Endothelial cell of umbilical vein (primary cell): ENCODE measurements at regions not wholly inside any gene's neighbourhood (a gene's known extent, or its start where the extent isn't known, plus 50 kb on each side); places are given as distances from the start of the nearest gene placed in this dataset.

ENCODE experiments used
- BruUV-seq: library from RNA; stranded (reverse); fragments of 400-500 nt; replicated peaks from 2 replicates; lab custom pipeline; 2021; lab: Mats Ljungman, UMichigan
- CTCF ChIA-PET: fragments of 300-600, 350-600 bp; sonication (Branson Sonifier 250); formaldehyde crosslinking; loops from one replicate; lab custom pipeline; 2021; ENCODE audit warnings: antibody characterized with exemption, inconsistent platforms; lab: Charles Lee
- POLR2A ChIA-PET: fragments of 300-600, 350-600 bp; sonication (Branson Sonifier 250); formaldehyde crosslinking; loops from one replicate; lab custom pipeline; 2021; ENCODE audit warnings: antibody characterized with exemption, inconsistent platforms; lab: Charles Lee
- DNase-seq: peaks from one replicate; pipeline ENCODE4 v3.0.0-alpha.2; 2011; ENCODE audit warnings: low read depth, low spot score
- FAIRE-seq: peaks from 2 replicates; lab custom pipeline; 2011; peaks lifted over from hg19 to GRCh38; lab: Jason Lieb, UNC
- H2AFZ ChIP-seq: 2 replicates; pipeline ENCODE4 v1.6.0; 2012; ENCODE audit warnings: low read depth, low read length, control low read depth, inconsistent platforms
- H3K27ac ChIP-seq: 2 replicates; pipeline ENCODE4 v1.5.1; 2011; ENCODE audit warnings: low read depth, mild to moderate bottlenecking, control low read depth, low read length, moderate library complexity; ENCODE audit not compliant: insufficient read depth
- H3K27me3 ChIP-seq, 2 experiments: 2 replicates each; pipeline versions ENCODE4 v1.6.0 to v1.6.1; 2011; ENCODE audit warnings: low read length in 2 of 2, mixed read lengths in 1 of 2; ENCODE audit not compliant: control insufficient read depth in 2 of 2, insufficient read depth in 2 of 2
- H3K36me3 ChIP-seq, 2 experiments: 2 replicates in 1 of 2; 3 replicates in 1 of 2; pipeline ENCODE4 v1.5.1; 2011; ENCODE audit warnings: low read length in 2 of 2, mild to moderate bottlenecking in 1 of 2, moderate library complexity in 1 of 2; ENCODE audit not compliant: control insufficient read depth in 2 of 2, insufficient read depth in 2 of 2; ENCODE audit errors: extremely low read depth in 1 of 2
- H3K4me1 ChIP-seq: 3 replicates; pipeline ENCODE4 v1.5.1; 2011; ENCODE audit warnings: mild to moderate bottlenecking, low read length; ENCODE audit not compliant: control insufficient read depth, insufficient read depth; ENCODE audit errors: extremely low read depth
- H3K4me2 ChIP-seq: 2 replicates; pipeline ENCODE4 v1.6.1; 2011; ENCODE audit warnings: low read length, control low read depth, mixed read lengths; ENCODE audit not compliant: insufficient read depth
- H3K4me3 ChIP-seq, 3 experiments: fragments of 200-600 bp in 1 of 3; sonication (generic), shearing (Covaris generic) in 1 of 3; replicated peaks in 1 of 3; 2 replicates each; pipeline ENCODE4 v1.5.1; 2011 to 2016; ENCODE audit warnings: control low read depth in 3 of 3, low read length in 3 of 3, mild to moderate bottlenecking in 2 of 3, inconsistent platforms in 1 of 3, low read depth in 1 of 3, moderate library complexity in 1 of 3; ENCODE audit not compliant: insufficient read depth in 1 of 3
- H3K79me2 ChIP-seq: 2 replicates; pipeline ENCODE4 v1.6.0; 2012; ENCODE audit warnings: low read length, inconsistent platforms; ENCODE audit not compliant: control insufficient read depth, insufficient read depth
- H3K9ac ChIP-seq: replicated peaks from 2 replicates; pipeline ENCODE3; 2011; ENCODE audit warnings: low read length, control low read depth; ENCODE audit not compliant: insufficient read depth; ENCODE audit errors: extremely low read depth
- H3K9me1 ChIP-seq: replicated peaks from 3 replicates; pipeline ENCODE4 v1.6.0; 2011; ENCODE audit warnings: mild to moderate bottlenecking, low read length; ENCODE audit not compliant: control insufficient read depth, insufficient read depth; ENCODE audit errors: extremely low read depth
- H3K9me3 ChIP-seq: replicated peaks from 2 replicates; pipeline ENCODE4 v1.5.1; 2012; ENCODE audit warnings: low read length, inconsistent platforms; ENCODE audit not compliant: control insufficient read depth, insufficient read depth
- H4K20me1 ChIP-seq: replicated peaks from 2 replicates; pipeline ENCODE3; 2011; ENCODE audit warnings: mild to moderate bottlenecking, low read length; ENCODE audit not compliant: control insufficient read depth, insufficient read depth; ENCODE audit errors: extremely low read depth
- EZH2 ChIP-seq: IDR thresholded peaks from 2 replicates; pipeline ENCODE4 v1.6.1; 2012; ENCODE audit warnings: borderline replicate concordance, low read depth, mild to moderate bottlenecking, moderate library complexity, low read length, inconsistent platforms; ENCODE audit not compliant: severe bottlenecking
- GATA2 ChIP-seq: IDR thresholded peaks from 2 replicates; pipeline ENCODE4 v1.7.0; 2011; ENCODE audit warnings: low read depth, mild to moderate bottlenecking, moderate library complexity, mixed read lengths, low read length; ENCODE audit not compliant: insufficient read length, insufficient read depth
- JUN ChIP-seq: IDR thresholded peaks from 2 replicates; pipeline ENCODE4 v1.6.1; 2011; ENCODE audit warnings: borderline replicate concordance, low read depth; ENCODE audit not compliant: insufficient read length, insufficient read depth
- dilution Hi-C: fragments of 300-500 bp; cut with MboI; formaldehyde crosslinking; loops from one replicate; pipeline ENCODE4 v1.15.0; 2019; ENCODE audit warnings: low sequenced_read_pairs; ENCODE audit not compliant: extremely low pct_ligation_motif_present
- intact Hi-C: fragments of 100-400 bp; cut with micrococcal nuclease; formaldehyde crosslinking; loops from one replicate; pipeline ENCODE4 v1.10.0; 2022

DNA sequence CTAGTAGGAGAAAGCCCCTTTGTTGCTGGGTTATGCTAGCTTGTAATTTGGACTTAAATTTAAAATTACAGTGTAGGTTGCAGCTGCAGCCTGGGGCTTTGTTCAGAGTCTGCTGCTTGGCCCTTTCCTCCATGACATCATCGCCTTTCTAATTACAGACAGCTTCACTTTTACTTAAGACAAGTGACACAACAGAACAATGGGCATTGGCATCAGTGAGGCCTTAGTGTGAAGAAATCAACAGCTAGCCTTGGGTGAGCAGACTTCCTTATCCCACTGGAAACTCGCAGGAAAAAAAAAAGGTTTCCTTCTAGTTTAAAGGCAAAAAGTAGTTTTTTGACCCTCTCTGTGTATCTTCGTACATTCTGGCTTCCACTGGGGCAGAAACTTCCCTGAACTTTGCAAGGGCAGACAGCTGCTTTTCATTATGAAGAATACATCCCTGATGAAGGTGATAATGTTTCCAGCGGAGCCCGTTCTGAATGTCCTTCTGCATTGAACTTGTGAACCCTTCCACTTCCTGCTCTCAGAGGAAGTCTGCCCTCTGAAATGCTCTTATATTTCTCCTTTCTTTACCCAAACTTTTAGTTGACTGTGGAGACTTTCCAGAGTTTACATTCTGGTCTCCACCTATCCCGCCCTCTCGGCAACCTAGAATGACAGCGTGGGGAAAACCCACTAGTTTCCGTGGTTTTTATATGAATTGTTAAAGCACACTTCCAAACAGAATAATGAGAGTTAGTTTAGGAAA is 123.2 kb upstream of the FAM9C start:
- no peaks in the 10 kb centered on the region for H3K9me3 ChIP-seq
- H3K27me3 ChIP-seq = no peaks in the 10 kb centered on the region
- H2AFZ ChIP-seq = peak overlapping the region; percentile 6
- H3K4me2 ChIP-seq = peak overlapping the region; percentile 20
- BruUV-seq = TSS peak; percentile 86
- H3K9ac ChIP-seq = peak overlapping the region; percentile 76
- H3K36me3 ChIP-seq = no peaks in the 10 kb centered on the region
- H3K4me1 ChIP-seq = peaks cover 38% of the 10 kb centered on the region
- H3K4me3 ChIP-seq = no peak overlapping the region
- DNase-seq (peak; percentile 79), FAIRE-seq (peak; percentile 74)
- dilution Hi-C loops (no loop called here), intact Hi-C loops (loop anchor here (1.0 kb wide), 2 partner anchors 138 to 174 kb away; no protein-coding TSS in a partner anchor)
- no peaks in the 10 kb centered on the region for H3K9me1 ChIP-seq
- peak overlapping the region; percentile 93 for H3K27ac ChIP-seq
- H3K79me2 ChIP-seq = no peaks in the 10 kb centered on the region
- H4K20me1 ChIP-seq = no peaks in the 10 kb centered on the region
- ChIA-PET POLR2A (interaction anchor here (1.6 kb wide), 1 partner anchor 189 kb away, joined by 6 read pairs; no protein-coding TSS in a partner anchor), CTCF (interaction anchor here (0.8 to 2.0 kb wide), 5 partner anchors 27 to 221 kb away, joined by 3 to 5 read pairs (median 4); no protein-coding TSS in a partner anchor)
- TF ChIP-seq JUN (peak; percentile 67), GATA2 (peak; percentile 25), EZH2 (no peak)
